HG03064 (cell line): ENCODE measurements at regions not wholly inside any gene's neighbourhood (a gene's known extent, or its start where the extent isn't known, plus 50 kb on each side); places are given as distances from the start of the nearest gene placed in this dataset.

Source experiments
- ATAC-seq: cut with Tn5 transposase; IDR thresholded peaks from one replicate; pipeline ENCODE4 v1.9.1; 2021; ENCODE audit warnings: low read depth; ENCODE audit not compliant: unreplicated experiment

DNA sequence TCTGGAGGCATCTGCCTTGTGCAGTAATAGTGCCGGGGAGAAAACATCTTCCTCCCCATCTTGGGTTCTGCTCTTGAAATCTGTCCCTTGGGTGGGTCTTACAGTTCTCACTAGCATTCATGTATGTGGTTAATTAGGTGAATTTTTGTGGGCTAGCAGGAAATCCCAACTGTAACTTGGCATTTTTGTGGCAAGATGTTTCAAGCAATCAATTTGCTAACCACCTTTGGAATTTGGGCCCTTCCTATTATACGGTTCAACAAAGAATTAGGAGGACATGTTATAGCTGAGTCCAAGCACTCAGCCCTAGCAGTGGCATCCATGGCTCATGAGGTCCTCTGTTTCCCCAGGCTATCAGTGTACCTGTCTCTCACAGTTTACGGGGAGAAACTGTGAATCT is 89.1 kb upstream of the MTNR1B start:
- no peak for ATAC-seq

DNA sequence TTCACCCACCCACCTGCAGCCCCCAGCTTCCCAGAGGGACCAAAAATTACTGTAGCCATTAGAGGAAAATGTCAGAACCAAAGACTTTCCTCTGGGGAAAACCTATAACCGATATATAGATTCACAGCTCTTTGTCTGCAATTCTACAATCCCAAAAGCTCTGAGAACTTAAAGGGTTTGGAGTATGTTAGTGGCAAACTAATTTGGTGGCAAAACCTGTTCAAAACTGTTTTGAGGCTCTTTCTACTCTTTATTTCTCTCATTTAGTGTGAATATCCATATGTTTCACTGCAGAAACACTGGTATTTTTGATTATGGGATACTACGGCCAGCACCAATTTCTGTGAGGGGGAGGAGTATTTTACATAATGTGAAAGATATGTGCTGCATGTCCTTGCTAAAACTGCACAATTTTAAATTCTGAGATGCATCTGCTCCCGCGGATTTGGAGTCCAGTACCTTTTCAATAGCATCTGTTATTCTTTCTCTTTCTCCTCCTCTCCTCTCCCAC is 87.5 kb upstream of the MTNR1B start:
- ATAC-seq, result no peak

DNA sequence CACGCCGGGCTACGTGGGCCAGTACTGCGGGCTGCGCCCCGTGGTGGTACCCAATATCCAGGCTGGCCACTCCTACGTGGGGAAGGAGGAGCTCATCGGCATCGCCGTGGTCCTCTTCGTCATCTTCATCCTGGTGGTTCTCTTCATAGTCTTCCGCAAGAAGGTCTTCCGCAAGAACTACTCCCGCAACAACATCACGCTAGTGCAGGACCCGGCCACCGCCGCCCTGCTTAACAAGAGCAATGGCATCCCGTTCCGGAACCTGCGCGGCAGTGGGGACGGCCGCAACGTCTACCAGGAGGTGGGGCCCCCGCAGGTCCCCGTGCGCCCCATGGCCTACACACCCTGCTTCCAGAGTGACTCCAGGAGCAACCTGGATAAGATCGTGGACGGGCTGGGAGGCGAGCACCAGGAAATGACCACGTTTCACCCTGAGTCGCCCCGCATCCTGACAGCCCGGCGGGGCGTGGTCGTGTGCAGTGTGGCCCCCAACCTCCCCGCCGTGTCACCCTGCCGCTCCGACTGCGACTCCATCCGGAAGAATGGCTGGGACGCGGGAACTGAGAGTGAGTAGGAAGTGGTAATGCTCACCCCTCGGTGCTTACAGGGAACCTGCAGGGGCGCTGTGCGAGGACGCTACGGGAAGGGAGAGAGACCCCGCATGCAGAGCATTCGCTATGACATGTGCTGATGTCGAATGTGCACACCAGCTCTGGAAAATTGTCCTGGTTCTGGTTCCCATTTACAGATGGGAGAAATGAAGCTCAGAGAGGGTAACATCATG is 86.4 kb upstream of the MTNR1B start:
- no peak for ATAC-seq

DNA sequence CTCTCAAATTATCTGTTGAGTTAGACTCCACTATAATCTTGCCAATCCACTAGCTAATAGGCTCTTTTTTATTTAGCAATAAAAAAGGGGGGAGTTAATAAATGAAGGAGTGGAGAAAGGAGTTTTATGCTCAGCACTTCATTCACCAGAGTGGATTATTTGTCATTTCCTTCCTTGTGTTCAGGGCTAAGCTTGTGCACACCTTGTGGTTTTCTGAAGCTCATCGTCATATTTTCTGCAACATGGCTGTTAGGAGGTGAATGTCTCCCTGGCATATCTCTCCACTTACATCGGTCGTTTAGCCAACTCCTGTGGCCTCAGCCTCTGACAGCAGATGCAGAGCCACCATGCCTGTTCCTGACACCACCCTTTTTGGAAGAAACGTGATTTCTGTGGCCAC is 83.9 kb upstream of the MTNR1B start:
- no peak for ATAC-seq

DNA sequence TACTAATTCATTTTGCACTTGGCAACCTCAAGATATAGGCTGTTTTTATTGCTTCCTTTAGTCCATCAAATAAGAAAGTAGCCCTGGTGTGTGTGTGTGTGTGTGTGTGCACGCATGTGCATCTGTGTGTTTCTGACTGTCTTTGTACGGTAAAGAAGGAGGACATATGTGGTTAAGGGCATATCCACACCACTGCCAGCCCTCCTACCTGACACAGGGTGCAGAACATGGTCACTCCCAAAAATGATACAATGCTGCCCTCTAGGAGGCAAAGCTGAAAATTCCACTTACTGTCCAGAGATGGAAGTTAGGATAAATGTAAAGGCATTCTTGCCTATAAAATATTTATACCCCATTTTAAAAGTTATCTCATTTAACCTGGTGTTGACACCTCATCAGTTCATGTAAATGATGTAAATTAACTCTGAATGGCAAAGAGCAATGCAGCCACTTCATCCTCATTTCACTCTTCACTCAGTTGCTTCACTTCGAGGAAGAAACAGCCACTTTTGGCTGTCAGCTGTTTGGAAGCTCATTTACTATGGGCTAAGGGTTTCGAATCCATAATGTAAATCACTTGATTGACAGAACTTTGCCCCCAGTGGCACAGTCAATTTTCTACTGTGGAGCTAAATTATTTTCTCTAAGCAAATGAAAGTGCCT is 83.1 kb upstream of the MTNR1B start:
- ATAC-seq, result no peak

DNA sequence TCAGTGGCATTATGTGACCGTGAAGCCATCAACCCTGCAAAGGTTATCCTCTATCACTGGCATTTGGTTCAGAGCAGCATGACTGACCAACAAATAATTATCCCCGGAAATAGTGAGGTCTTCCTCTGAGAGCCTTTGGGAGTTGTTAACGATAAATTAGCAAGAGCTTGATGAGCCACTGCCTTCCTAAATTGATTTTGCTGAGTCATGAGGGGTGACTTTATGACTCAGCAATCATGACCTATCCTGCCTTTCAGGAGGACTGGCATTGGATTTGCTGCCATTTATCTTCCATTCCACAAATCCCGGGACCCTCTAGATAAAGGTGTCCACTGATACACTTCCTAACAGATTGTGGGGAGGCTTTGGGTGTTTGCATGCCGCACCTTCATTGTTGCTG is 80.8 kb upstream of the MTNR1B start:
- no peak for ATAC-seq

DNA sequence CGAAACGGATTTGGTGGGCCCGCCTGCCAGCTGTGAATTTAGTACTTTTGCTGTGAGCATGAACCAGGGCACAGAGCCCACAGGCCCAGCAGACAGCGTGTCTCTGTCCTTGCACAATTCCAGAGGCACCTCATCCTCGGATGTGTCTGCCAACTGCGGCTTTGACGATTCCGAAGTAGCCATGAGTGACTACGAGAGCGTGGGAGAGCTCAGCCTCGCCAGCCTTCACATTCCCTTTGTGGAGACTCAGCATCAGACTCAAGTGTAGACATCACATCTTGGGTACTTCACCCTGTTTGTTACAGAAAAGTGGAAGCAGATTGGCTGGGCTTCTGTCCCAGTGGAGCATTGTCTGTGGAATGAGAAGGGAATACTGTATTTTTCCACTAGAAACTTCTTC is 78.6 kb upstream of the MTNR1B start:
- no peak for ATAC-seq

DNA sequence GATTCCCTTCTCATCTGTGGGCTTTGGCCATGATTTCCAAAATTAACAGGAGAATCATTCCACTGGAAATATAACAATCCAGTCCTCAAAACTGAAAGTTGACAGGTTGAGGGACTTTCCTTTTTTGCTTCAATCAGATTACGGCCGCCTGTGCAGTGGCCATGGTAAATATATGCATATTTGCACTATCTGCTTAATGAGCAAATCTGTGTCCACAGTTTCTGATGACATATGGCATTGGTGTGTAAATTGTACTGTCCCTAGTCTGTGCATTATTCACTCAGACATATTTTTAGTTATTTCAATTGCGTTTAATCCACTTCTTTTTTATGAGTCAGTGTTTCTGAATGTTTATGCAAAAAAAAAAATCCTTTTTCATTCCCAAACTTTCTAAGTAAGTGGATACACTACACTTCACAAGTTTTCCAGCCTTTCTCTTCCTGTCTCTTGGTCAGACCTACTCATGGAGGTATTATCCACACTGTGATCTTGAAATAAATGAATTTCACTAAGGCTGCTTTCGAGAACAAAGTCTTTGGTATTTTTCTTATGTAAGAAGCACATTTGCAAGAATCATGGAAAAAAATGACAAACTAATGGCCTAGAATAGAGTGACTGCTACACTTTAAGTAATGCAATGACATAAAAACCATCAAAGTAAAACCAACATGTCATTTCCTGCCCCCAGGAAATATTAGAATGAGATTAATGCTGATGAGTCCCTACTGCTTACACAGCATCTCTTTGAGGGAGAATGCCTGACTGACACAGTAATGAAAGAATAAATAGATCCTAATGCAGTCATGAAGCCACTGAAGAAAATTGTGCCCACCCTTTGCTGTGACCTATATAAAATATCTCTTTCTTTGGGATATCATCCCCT is 76.4 kb upstream of the MTNR1B start:
- no peak for ATAC-seq

DNA sequence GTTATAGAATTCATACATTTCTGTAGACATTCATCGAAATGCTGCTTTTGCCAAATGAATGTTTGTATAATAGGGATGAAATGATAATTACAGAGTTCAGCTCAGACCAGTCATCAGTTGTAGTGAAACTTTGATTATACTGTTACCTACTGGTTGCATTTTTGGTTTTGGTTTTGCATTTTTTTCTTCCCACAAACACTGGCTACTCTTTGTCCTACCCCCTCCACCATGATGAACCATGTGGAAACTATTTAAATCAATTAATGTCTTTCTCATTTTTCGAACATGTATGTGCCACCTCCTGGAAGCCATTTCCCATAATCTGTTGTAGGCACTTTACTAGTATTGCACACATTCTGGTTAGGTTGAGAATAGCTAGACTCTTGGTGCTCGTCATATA is 75.3 kb upstream of the MTNR1B start:
- no peak for ATAC-seq

DNA sequence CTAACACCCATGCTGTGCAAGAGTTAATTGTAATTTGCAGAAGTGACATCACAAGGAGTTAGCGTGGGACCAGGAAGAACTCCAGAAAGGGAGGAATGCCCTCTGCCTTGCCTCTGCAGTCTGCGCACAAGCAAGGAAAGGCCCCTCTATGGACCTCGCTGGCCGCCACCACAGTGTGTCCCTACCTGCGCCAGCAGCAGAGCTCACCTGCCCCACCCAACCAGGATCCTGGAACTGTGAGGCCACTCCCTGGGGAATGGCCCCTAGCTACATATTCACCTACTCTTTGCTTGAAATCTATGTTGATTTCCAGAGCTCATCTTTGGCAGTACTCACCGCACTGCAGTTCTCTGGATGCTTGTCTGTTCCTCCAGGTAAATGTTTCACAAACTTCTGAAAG is 72.0 kb upstream of the MTNR1B start:
- ATAC-seq, result no peak

DNA sequence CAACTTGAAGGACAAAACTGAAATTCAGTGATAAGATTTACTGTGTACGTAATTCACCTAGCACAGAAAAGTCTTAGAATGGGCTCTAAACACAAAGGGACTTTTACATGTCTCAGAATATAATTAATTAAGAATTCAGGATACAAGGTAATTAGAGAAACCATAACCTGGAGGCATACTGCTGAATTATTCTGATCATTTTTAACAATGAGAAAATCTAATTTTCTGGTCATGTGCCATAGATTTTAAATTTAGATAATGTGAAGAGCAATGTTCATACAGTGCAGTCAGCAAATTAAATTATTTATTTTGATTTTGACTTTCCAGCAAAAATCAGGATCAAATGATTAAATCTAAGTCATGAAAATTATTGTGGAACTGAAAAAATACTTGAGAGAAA is 67.0 kb upstream of the MTNR1B start:
- ATAC-seq, result no peak

DNA sequence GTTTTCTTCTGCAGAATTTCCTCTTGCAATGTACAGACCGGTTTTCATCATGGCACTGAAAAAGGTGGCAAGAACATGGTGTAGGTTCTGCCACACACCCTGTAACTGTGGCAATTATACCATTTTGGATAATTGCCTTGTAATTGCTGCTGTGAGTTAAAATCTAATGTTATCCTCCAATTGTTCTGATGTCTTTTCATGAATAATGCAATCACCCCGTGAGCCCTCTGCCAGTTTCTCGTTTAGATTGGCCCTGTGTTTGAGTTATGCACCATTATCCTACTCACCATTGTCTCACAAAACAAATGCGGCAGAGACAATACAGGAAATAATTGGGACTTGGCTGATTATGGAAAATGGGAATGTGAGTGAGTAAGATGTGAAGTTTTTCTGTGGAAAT is 61.8 kb upstream of the MTNR1B start:
- ATAC-seq, result no peak

DNA sequence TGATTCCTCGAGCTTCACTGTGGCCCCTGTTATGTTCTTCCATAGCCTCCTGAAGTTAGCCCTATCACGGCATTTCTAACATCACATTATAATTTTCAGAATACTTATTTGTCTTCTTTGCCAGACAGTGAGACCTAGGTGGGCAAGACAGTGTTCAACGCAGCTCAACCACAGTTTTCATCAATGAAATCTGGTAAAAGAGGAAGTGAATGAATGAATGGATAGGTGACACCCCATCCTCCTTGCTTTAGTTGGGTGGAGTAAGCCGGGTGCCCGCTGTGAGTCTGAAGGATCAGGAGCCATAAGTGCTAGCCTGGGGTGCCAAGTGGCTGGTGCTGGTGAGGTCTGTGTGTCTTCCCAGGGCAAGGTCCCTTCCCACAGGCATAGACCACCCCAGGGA is 60.2 kb upstream of the MTNR1B start:
- ATAC-seq, result no peak

DNA sequence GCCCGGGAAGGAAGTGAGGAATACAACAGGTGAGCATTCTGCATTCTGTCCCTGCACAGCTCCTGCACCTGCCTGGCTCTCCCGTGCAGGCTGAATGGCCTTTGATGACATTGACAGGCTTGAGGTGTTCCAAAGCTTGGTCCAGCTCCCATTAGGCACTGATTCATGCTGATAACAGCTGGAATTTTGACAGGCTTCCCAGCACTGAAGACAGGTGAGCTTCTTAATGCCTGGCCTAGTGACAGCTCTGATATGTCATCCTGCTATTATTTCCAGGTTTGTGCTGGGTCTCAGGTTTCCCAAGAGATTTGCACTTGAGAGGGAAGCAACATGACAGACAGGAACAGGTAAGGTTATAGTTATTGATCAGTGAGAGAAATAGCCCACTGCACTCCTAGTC is 58.0 kb upstream of the MTNR1B start:
- no peak for ATAC-seq

DNA sequence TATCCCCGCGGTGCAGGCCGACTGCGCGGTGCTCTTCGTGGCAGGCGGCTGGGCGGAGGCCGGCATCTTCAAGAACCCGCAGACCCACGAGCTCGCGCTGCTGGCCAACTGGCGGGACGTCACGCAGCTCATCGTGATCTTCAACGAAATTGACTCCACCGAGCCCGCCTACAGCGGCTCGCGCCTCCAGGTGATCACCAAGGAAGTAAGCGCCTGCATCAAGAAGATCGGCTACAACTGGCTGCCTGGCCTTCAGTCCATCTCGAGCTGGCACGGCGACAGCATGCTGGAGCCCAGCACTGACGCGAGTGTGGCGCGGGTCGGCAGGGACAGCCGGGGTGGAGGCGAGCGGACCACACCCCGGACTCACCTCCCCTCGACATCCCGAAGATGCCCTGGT is 53.9 kb upstream of the MTNR1B start:
- ATAC-seq, result no peak

DNA sequence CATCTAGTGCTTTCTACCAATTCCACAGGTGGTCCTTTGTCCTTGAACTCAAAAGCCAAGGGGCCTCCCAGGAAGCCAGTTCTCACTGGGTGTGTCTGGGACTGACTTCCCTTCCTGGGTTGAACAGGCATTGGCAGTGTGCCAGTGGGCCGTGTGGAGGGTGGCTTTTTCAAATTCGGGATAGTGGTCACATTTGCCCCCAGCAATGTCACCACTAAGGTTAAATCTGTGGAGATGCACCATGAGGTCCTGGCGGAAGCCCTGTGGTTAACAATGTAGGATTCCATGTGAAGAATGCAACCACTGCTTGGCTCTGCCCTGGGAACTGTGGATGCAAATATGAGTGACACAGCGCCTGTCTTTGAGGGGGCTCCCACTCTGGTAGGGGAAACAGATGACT is 53.2 kb upstream of the MTNR1B start:
- ATAC-seq, result no peak

DNA sequence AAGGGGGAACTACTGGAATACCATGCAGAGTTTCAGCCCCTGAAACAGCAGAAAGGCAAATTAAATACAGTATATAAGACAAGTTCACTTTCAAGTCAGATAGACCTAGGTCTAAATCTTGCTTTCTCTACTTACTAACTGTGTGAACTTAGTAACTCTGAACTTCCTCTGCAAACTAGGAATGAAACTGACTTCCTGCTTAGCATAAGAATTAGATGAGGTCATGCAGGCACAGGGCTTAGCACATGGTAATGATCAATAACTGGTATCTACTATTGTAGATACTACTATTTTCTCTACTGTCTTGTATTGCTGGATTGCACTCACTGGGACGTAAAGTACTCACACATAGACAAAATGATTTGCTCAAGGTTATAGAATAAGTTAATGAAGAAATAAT is 51.5 kb upstream of the MTNR1B start:
- no peak for ATAC-seq

DNA sequence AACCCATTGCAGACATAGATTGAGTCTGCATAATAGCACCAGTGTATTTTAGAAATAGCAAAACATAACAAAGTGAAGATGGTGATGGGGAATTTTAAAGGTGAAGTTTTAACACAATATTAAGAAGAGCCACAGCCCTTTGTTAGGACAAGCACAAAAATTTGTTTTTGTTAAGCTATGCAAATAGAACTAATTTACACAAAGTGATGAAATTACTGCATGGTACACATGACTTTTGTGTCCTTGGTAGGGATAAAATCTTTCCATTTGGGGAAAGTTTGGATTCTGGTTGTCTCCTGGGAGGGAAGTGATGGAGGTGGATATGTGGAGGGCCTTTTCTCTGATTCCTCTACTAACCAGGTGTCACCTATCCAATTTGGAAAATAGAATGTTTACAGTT is 50.4 kb upstream of the MTNR1B start:
- no peak for ATAC-seq
